ENCODE measurements at regions not wholly inside any gene's neighbourhood (a gene's known extent, or its start where the extent isn't known, plus 50 kb on each side); places are given as distances from the start of the nearest gene placed in this dataset.

- no peak for DNase-seq (ENCODE audit: low read depth)
Measured at GRCh38 chr6:41429506-41430504, 94.4 kb downstream of the NCR2 start.

DNA sequence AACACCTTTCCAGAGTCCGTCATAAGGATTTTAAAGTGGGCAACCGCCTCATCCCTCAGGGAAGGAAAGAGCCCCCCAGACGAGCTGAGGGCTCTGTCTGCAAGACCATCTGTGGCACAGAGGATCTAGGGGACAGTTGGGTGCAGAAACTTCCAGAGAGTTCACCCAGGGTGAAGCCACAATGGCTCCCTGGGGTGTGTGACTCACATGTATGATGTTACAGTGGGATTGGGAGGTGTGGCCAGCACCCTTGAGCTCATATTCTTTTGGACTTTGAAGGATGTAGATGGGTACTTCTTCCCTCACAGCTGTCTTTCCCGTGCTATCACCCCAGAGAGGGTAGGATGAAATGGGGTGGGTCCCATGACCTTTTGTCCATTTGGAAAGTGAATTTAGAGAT lies 95.5 kb downstream of the NCR2 start:
- no peak for DNase-seq (ENCODE audit: low read depth)

DNA sequence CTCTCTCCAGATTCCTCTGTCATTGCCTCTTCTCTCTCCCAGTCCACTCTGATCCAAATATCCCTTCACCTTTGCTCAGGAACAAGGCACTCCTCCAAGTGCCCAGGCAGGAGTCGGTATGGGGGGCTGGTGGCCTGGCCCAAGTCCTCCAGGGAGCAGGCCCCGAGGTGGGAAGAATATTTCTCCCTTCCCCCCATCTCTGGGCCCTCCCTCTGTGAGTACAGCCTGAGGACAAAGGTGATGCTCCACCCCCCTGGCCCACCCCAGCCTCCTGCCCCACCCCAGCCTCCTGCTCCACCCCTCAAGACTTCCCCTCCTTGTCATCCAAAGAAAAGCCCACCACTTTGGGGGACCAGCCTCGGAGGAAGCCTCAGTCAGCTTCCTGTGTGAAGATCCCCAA lies 96.9 kb downstream of the NCR2 start:
- DNase-seq (ENCODE audit: low read depth) = no peak

DNA sequence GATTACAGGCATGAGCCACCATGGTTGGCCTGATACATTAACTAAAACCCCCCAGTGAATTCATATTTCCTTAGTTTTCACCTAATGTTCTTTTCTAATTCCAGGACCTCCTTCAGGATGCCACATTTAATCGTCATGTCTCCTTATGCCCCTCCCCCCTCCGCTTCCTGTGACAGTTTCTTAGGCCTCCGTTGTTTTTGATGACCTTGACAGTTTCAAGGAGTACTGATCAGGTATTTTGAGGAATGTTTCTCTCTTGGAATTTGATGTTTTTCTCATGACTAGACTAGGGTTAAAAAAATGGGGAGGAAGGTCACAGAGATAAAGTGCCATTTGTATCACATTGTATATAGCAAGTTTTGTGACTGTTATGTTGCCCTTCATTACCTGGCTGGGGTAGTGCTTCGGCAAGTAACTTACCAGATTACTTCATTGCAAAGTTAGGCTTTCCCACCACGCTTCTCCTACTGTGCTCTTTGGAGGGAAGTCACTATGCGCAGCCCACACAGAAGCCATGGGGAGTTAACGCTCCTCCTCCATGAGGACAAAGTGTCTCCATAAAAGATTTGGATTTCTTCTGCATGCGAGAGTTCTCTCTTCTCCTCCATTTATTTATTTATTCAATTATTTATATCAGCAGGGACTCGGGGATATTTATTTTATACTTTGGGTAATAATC lies 99.5 kb downstream of the NCR2 start:
- no peak for DNase-seq (ENCODE audit: low read depth)

DNA sequence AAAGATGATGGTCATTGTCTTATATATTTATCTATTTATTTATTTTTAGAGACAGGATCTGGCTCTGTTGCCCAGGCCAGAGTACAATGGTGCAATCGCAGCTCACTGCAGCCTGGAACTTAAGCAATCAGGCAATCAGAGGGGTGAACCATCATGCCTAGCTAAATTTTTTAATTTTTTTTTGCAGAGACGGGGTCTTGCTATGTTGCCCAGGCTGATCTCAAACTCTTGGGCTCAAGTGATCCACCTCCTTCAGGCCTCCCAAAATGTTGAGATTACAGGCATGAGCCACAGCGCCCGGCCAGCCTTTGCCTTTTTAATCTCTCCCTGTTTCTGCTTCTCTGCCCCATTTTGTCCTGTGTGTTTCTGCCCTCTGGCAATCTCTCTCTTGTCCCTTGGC lies 102.2 kb downstream of the NCR2 start:
- no peak for DNase-seq (ENCODE audit: low read depth)

GRCh38 chr6:41438746-41439145 lies 103.3 kb downstream of the NCR2 start:
- DNase-seq (ENCODE audit: low read depth) = no peak

DNA sequence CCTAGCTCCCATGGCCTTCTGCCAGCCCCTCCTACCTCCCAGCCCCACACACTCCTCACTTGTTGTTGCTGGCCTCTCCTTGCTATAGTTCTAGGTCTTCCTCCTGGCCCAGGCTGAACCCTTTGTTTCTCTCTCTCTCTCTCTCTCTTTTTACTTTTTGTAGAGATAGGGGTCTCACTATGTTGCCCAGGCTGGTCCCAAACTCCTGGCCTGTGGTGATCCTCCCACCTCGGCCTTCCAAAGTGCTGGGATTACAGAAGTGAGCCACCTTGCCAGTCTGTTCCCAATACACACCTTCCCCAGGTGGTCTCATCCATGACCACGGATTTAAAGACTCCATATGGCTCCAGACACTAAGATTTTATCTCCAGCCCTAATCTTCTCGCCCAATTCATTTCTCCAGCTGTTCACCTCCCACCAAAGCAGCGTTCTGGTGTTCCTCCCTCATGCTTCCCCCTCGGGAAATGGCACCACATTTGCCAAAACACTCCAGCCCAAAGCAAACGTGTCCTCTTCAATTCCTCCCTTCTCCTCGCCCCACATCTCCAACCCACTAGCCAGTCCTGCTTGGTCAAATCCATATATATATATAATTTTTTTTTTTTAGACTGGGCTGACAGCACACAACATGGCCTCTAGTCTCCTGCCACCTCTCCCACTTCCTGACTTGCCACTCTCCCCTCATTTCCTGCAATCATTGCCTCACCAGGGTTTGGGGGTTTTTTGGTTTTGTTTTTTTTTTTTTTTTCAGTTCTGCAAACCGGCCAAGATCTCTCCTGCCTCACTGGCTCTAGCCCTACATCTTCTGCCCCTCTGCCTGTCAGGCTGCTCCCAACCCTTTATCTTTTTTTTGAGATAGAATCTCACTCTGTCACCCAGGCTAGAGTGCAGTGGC lies 104.4 kb downstream of the NCR2 start:
- DNase-seq (ENCODE audit: low read depth) = no peak

DNA sequence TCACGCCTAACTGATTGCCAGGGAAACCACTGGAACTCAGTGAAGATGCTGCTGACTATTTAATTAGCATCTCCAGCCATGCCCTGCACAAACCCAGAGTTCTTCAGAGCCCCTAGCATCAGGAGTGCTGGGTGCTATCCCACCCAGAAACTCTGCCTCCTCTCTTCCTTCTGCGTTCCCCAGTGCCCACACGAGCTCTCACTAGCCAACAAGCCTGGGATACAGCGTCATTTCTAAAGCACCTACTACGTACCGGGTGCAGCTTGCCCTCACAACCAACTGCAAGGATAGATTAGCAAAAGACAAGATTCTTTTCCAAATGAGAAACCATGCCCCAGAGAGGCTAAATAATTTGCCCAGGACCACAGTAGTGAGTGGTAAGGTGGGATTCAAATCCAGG lies 105.2 kb upstream of the FOXP4 start:
- DNase-seq (ENCODE audit: low read depth) = no peak

DNA sequence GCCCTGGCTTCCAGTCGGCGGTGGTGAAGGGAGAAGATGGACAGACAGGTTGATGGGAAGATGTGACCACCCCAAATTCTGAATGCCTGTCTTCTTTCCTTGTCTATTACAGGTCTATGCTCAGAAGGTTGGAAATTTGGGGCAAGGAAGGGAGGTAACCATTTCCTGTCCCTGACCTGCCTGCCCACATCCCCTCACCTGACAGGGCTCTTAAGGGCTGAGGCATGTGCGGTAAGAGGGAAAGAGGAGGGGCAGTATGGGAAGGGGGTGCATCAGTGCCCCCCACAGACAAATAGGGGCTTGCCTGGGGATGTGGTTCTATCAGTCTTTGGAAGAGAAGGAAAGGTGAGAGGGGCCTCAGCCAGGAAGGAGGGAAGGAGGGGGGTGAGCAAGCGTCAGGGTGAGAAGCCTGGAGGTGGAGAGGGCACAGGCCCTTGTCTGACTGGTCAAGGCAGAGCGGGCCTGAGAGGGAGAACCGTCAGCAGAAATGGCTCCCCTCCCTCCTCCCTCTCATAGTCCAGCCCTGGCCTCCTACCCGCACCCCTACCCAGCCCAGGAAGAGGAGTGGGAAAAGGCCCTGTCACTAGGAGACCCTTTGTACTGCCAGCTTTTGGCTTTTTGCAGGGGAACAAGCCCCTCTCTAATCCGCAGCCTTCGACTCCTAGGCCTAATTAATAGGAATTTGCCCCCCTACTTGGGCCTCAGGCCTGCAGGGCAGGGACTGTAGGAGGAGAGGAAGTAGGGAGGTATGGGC lies 104.4 kb upstream of the FOXP4 start:
- DNase-seq (ENCODE audit: low read depth) = no peak

- DNase-seq (ENCODE audit: low read depth) = no peak
Measured at GRCh38 chr6:41442352-41442672, 103.9 kb upstream of the FOXP4 start.

GRCh38 chr6:41442800-41443501 lies 103.2 kb upstream of the FOXP4 start:
- DNase-seq (ENCODE audit: low read depth) = no peak

- no peak for DNase-seq (ENCODE audit: low read depth)
Measured at GRCh38 chr6:41443616-41444525, 102.3 kb upstream of the FOXP4 start.

GRCh38 chr6:41445261-41445660 lies 100.9 kb upstream of the FOXP4 start:
- no peak for DNase-seq (ENCODE audit: low read depth)

DNA sequence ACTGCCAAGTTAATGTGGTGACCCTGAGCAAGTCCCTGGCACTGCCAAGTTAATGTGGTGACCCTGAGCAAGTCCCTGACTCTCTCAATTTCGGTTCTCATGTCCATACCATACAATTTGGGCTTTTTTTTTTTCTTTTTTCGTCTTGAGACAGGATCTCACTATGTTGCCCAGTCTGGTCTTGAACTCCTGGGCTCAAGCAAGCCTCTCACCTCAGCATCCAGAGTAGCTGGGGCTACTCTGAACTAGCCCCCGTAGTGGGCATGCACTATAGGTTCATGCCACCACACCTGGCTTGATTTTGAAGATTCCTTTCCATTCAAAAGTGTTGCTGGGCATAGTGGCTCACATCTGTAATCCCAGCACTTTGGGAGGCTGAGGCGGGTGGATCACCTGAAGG lies 100.0 kb upstream of the FOXP4 start:
- no peak for DNase-seq (ENCODE audit: low read depth)

DNA sequence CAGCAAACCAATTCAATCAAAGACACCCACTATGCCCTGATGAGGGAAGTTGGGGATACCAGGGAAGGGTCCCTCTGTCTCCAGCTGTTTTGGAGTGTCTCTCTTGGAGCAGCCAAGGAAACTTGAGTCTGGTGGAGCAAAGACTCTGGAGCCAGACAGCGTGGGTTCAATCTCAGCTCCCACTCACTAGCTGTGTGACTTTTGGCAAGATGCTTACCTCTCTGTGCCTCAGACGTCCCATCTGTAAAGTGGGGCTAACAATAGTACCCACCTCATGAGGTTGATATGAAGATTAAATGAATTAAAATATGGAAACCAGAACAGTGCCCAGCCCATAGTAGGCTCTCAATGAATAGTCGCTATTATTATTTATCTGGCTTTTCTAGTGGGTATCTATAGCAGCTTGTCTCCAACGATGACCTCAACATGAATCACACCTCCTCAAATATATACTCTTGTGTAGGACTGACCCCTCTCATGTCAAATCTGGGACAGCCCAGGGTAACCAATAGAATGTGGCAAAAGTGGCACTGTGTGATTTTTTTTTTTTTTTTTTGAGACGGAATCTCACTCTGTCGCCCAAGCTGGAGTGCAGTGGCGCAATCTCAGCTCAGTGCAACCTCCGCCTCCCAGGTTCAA lies 99.2 kb upstream of the FOXP4 start:
- no peak for DNase-seq (ENCODE audit: low read depth)

- DNase-seq (ENCODE audit: low read depth) = no peak
Measured at GRCh38 chr6:41448256-41448655, 97.9 kb upstream of the FOXP4 start.

DNA sequence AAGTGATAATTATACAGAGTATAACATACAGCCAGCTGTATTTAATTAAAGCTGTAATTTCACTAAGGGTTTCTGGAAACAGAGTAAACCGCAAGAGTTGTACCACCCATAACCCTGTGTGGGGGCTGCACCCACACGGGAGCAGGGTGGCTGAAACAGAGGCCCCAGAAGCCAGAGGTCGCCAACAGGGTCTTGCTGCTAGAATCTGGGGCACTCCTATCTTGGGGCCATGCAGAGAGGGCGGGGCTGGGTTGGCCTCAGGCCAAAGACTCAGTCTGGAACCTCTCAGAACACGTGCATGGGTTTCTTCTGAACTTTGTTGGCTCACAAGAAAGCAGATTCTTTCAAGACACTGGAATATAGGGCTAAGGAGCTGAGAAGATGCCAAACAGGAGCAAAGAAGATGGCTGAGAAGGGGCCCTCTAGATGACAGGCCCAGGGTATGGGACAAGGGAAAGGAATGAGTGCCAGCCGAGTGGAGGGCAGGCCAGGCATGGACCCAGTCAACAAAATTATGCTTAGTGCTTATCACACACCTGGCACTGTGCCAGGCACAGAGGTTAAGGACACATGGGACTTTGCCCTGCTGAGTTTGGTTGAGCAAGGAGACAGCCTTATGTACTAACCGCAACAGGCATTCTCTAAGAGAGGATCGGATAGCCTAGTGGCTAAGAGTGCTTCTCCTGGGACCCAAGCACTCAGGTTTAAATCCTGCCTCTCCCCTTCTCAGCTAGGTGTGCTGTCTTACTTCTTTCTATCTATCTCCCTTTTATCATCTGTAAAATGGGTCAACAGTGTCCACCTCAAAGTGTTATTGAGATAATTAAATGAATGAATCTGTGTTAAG lies 96.6 kb upstream of the FOXP4 start:
- DNase-seq (ENCODE audit: low read depth) = no peak

DNA sequence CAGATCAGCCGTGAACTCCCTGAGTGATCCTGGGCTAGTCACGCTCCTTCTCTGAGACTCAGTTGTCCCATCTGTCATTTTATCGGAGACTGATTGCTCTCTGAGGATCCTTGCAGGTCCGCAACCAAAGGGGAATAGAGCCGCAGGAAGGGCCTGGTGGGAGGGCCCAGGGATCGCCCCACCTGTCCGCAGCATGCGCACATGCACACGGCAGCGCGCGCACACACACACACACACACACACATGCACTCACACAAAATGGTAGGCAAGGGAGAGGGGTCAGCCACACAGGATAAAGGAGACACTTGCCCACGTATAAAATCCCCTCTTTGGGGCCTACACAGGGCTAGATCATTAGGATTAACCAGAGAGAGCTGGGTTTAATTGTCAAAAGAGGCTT lies 95.6 kb upstream of the FOXP4 start:
- DNase-seq (ENCODE audit: low read depth) = no peak

DNA sequence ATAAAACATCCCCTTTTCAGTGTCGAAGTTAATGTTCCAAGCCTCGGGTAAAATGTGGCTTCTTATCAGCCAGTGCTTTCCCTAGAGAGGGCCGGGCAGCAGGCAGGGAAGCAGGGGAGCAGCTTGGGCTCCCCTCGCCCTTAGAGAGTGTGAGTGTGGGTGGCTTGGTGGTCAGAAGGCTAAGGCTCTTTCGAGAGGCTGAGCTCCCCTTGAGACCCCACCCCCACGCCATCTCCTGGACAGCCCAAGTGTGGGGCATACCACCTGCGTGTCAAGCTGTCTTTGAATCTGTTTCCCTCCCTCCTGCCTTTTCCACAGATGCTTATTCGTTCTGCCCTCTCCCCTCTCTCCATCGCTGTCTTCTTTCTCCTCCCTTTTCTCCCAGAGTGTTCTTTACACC lies 95.1 kb upstream of the FOXP4 start:
- DNase-seq (ENCODE audit: low read depth) = no peak
